ENCODE measurements at regions not wholly inside any gene's neighbourhood (a gene's known extent, or its start where the extent isn't known, plus 50 kb on each side); places are given as distances from the start of the nearest gene placed in this dataset.

DNA sequence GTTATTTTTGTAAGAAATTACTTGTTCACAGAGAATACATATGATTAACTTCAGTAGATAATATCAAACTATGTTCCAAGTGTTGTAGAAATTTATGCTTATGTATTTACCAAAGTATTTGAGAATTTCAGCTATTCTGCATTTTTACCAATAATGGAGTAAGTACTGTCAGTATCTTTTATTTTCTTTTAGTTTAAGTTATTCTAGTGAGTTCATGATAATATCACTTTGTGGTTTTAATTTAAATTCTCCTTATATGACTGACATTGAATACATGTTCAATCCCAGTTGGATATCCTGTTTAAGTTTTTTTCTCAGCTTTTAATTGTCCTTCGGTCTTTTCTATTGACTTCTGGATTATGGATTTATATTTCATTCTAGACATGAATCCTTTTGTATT is 1024.6 kb downstream of the EFNA5 start:
- TF ChIP-seq, protein P1, sequence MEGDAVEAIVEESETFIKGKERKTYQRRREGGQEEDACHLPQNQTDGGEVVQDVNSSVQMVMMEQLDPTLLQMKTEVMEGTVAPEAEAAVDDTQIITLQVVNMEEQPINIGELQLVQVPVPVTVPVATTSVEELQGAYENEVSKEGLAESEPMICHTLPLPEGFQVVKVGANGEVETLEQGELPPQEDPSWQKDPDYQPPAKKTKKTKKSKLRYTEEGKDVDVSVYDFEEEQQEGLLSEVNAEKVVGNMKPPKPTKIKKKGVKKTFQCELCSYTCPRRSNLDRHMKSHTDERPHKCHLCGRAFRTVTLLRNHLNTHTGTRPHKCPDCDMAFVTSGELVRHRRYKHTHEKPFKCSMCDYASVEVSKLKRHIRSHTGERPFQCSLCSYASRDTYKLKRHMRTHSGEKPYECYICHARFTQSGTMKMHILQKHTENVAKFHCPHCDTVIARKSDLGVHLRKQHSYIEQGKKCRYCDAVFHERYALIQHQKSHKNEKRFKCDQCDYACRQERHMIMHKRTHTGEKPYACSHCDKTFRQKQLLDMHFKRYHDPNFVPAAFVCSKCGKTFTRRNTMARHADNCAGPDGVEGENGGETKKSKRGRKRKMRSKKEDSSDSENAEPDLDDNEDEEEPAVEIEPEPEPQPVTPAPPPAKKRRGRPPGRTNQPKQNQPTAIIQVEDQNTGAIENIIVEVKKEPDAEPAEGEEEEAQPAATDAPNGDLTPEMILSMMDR (IDR thresholded peaks at IDR 0.05; ENCODE audit: poor library complexity): no peak
- no peak for TF ChIP-seq EZH2 (IDR thresholded peaks at IDR 0.05; ENCODE audit: borderline replicate concordance)
- TF ChIP-seq EZH2phosphoT487 (IDR thresholded peaks at IDR 0.05; ENCODE audit: low read depth, severe bottlenecking, unreplicated experiment): no peak
